Loucy (cell line): ENCODE measurements at regions not wholly inside any gene's neighbourhood (a gene's known extent, or its start where the extent isn't known, plus 50 kb on each side); places are given as distances from the start of the nearest gene placed in this dataset.

Source experiments
- H2AFZ ChIP-seq: fragments of 200-600 bp; sonication (generic); 2 replicates; pipeline ENCODE4 v1.6.0; 2016; ENCODE audit warnings: antibody characterized with exemption, mild to moderate bottlenecking, low read length, moderate library complexity
- H3F3A ChIP-seq: fragments of 200-600 bp; 2 replicates; pipeline ENCODE4 v1.6.0; 2016; ENCODE audit warnings: antibody characterized with exemption, low read depth, mild to moderate bottlenecking
- H3K27me3 ChIP-seq: fragments of 200-600 bp; sonication (generic); 2 replicates; pipeline ENCODE4 v1.6.1; 2014; ENCODE audit warnings: low read length, mild to moderate bottlenecking; ENCODE audit not compliant: insufficient read depth, poor library complexity, severe bottlenecking
- H3K36me3 ChIP-seq: fragments of 200-600 bp; sonication (generic); 2 replicates; pipeline ENCODE4 v1.6.1; 2016; ENCODE audit warnings: low read length; ENCODE audit not compliant: insufficient read depth
- H3K4me1 ChIP-seq: fragments of 200-600 bp; sonication (generic); 2 replicates; pipeline ENCODE4 v1.5.1; 2014; ENCODE audit warnings: low read length, mild to moderate bottlenecking; ENCODE audit not compliant: insufficient read depth, poor library complexity, severe bottlenecking
- H3K4me2 ChIP-seq: fragments of 200-600 bp; sonication (generic); 2 replicates; pipeline ENCODE4 v1.6.0; 2014; ENCODE audit warnings: antibody characterized with exemption, low read length, low read depth, mild to moderate bottlenecking; ENCODE audit not compliant: poor library complexity, severe bottlenecking
- H3K4me3 ChIP-seq: fragments of 200-600 bp; sonication (generic); 2 replicates; pipeline ENCODE4 v1.5.1; 2014; ENCODE audit warnings: low read length, mild to moderate bottlenecking, mixed read lengths; ENCODE audit not compliant: poor library complexity, severe bottlenecking
- H3K79me2 ChIP-seq: fragments of 200-600 bp; sonication (generic); 2 replicates; pipeline ENCODE4 v1.6.1; 2014; ENCODE audit warnings: low read length; ENCODE audit not compliant: insufficient read depth
- H3K9ac ChIP-seq: fragments of 200-600 bp; sonication (generic); 2 replicates; pipeline ENCODE4 v1.6.0; 2014; ENCODE audit warnings: mild to moderate bottlenecking, low read depth, low read length, moderate library complexity; ENCODE audit not compliant: poor library complexity, severe bottlenecking
- H3K9me2 ChIP-seq: fragments of 200-600 bp; sonication (generic); replicated peaks from 2 replicates; pipeline ENCODE4 v1.6.1; 2016; ENCODE audit warnings: low read depth, low read length, mixed read lengths
- H3K9me3 ChIP-seq: fragments of 200-600 bp; sonication (generic); 2 replicates; pipeline ENCODE4 v1.6.1; 2014; ENCODE audit warnings: mild to moderate bottlenecking, antibody characterized with exemption, low read length, low read depth; ENCODE audit not compliant: insufficient read depth
- H4K20me1 ChIP-seq: fragments of 200-600 bp; sonication (generic); 2 replicates; pipeline ENCODE4 v1.6.0; 2014; ENCODE audit warnings: antibody characterized with exemption, low read length, mild to moderate bottlenecking; ENCODE audit not compliant: insufficient read depth, poor library complexity, severe bottlenecking
- EZH2phosphoT487 ChIP-seq: fragments of 200-600 bp; IDR thresholded peaks from 2 replicates; pipeline ENCODE4 v1.6.1; 2018; ENCODE audit warnings: antibody characterized with exemption, mild to moderate bottlenecking, moderate library complexity, borderline replicate concordance
- TF ChIP-seq, protein P1 (sequence below): fragments of 200-600 bp; sonication (generic); conservative IDR thresholded peaks from 2 replicates; pipeline ENCODE4 v1.5.1; 2014; ENCODE audit warnings: mild to moderate bottlenecking, antibody characterized with exemption, low read length

- Histone ChIP-seq H3K9ac (no peak overlapping the region), H4K20me1 (no peaks in the 10 kb centered on the region), H3K36me3 (no peaks in the 10 kb centered on the region), H2AFZ (no peak overlapping the region), H3K9me2 (no peaks in the 10 kb centered on the region), H3K27me3 (no peaks in the 10 kb centered on the region), H3K9me3 (no peaks in the 10 kb centered on the region), H3K4me3 (no peak overlapping the region), H3K79me2 (no peaks in the 10 kb centered on the region), H3K4me2 (no peak overlapping the region), H3K4me1 (no peaks in the 10 kb centered on the region), H3F3A (no peaks in the 10 kb centered on the region)
- TF ChIP-seq, protein P1, sequence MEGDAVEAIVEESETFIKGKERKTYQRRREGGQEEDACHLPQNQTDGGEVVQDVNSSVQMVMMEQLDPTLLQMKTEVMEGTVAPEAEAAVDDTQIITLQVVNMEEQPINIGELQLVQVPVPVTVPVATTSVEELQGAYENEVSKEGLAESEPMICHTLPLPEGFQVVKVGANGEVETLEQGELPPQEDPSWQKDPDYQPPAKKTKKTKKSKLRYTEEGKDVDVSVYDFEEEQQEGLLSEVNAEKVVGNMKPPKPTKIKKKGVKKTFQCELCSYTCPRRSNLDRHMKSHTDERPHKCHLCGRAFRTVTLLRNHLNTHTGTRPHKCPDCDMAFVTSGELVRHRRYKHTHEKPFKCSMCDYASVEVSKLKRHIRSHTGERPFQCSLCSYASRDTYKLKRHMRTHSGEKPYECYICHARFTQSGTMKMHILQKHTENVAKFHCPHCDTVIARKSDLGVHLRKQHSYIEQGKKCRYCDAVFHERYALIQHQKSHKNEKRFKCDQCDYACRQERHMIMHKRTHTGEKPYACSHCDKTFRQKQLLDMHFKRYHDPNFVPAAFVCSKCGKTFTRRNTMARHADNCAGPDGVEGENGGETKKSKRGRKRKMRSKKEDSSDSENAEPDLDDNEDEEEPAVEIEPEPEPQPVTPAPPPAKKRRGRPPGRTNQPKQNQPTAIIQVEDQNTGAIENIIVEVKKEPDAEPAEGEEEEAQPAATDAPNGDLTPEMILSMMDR: no peak
- TF ChIP-seq EZH2phosphoT487: no peak
Measured at GRCh38 chr1:226498640-226499008, 49.9 kb upstream of the STUM start.
